ENCODE measurements at regions not wholly inside any gene's neighbourhood (a gene's known extent, or its start where the extent isn't known, plus 50 kb on each side); places are given as distances from the start of the nearest gene placed in this dataset.

- CTCF ChIA-PET: interaction anchor here (0.8 kb wide), 1 partner anchor 11 kb away, joined by 3 read pairs; no protein-coding TSS in a partner anchor
- Mint-ChIP-seq H3K4me3 (no peak overlapping the region), H3K4me1 (no peaks in the 10 kb centered on the region; the same call in 1 of the 2 replicates), H3K9me3 (peaks cover 8% of the 10 kb centered on the region; the same call in 1 of the 2 replicates), H3K27ac (no peak overlapping the region), H3K36me3 (no peaks in the 10 kb centered on the region), H3K27me3 (ENCODE audit: low read depth) (peaks cover 2% of the 10 kb centered on the region; the same call in 1 of the 2 replicates)
- DNase-seq (ENCODE audit: low spot score): no peak
- peak; percentile 58 for ATAC-seq
- TF ChIP-seq ATF3 (CRISPR knock-in tag; conservative IDR thresholded peaks at IDR 0.05): no peak
- POLR2A ChIA-PET: no interaction called here
These were observed 149.9 kb upstream of the TMC3 start for GRCh38 chr15:81523867-81524266.

- ChIA-PET POLR2A (no interaction called here), CTCF (no interaction called here)
- no peak for TF ChIP-seq USF2 (CRISPR knock-in tag; IDR thresholded peaks at IDR 0.05)
- no peak for TF ChIP-seq OVOL2 (CRISPR knock-in tag; IDR thresholded peaks at IDR 0.05; ENCODE audit: borderline replicate concordance)
- TF ChIP-seq ESRRA (CRISPR knock-in tag; IDR thresholded peaks at IDR 0.05; ENCODE audit: borderline replicate concordance): no peak
- no peak for TF ChIP-seq PREB (CRISPR knock-in tag; IDR thresholded peaks at IDR 0.05; ENCODE audit: borderline replicate concordance)
- no peak for TF ChIP-seq CREM (CRISPR knock-in tag; IDR thresholded peaks at IDR 0.05)
- no peak for TF ChIP-seq NFE2L1 (CRISPR knock-in tag; IDR thresholded peaks at IDR 0.05)
- no peak for TF ChIP-seq ARID4B (CRISPR knock-in tag; IDR thresholded peaks at IDR 0.05; ENCODE audit: borderline replicate concordance)
- no peak for TF ChIP-seq ELF4 (CRISPR knock-in tag; IDR thresholded peaks at IDR 0.05; ENCODE audit: low read depth)
- TF ChIP-seq NFATC4 (CRISPR knock-in tag; IDR thresholded peaks at IDR 0.05): no peak
- no peak for TF ChIP-seq HMGA2 (CRISPR knock-in tag; IDR thresholded peaks at IDR 0.05)
- no peak for TF ChIP-seq ZBTB43 (CRISPR knock-in tag; IDR thresholded peaks at IDR 0.05)
- no peak for TF ChIP-seq AR (CRISPR knock-in tag; IDR thresholded peaks at IDR 0.05)
- TF ChIP-seq RORB (CRISPR knock-in tag; IDR thresholded peaks at IDR 0.05): no peak
- Mint-ChIP-seq H3K4me3 (no peak overlapping the region), H3K36me3 (no peaks in the 10 kb centered on the region), H3K9me3 (no peaks in the 10 kb centered on the region), H3K27me3 (ENCODE audit: low read depth) (peaks cover 2% of the 10 kb centered on the region; the same call in 1 of the 2 replicates), H3K27ac (no peak overlapping the region), H3K4me1 (no peaks in the 10 kb centered on the region)
- no peak for ATAC-seq
- no peak for DNase-seq (ENCODE audit: low spot score)
These were observed 146.5 kb upstream of the TMC3 start for GRCh38 chr15:81520480-81520879.
